CMK (cell line): ENCODE measurements at regions not wholly inside any gene's neighbourhood (a gene's known extent, or its start where the extent isn't known, plus 50 kb on each side); places are given as distances from the start of the nearest gene placed in this dataset.
"Not testable (repeated sequence)": the region's sequence is repeated elsewhere in the genome, so short reads cannot be mapped to it uniquely, and the experiment has no call there.

Experiments
- DNase-seq: peaks from one replicate; pipeline ENCODE4 v3.0.0-alpha.2; 2010; ENCODE audit warnings: low read depth

GRCh38 chr11:71383461-71383860 lies 64.7 kb downstream of the DHCR7 start:
- DNase-seq = no peak

GRCh38 chr11:71381781-71382505 lies 66.2 kb downstream of the DHCR7 start:
- DNase-seq = no peak

DNA sequence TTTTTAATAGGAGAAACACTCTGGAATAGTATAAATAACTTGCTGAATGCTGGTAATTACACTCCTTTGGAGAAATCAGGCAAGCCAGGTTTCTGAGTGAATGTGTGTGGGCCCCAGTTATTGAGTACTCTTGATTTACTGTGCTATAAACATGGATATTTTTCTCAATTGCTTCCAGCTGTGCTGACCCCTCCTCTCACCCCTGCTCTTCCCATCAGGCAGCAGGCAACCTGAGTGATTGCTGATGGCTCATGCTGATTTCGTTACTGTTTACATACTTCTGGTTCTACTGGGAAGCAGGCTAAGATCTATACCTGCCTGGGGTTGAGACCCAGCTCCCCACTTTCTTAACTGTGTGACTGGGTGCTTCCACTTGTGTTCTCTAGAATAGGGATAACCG lies 68.5 kb downstream of the DHCR7 start:
- DNase-seq = no peak

- DNase-seq = no peak
Measured at GRCh38 chr11:71373791-71374454, 74.3 kb downstream of the DHCR7 start.

GRCh38 chr11:71372693-71373657 lies 75.2 kb downstream of the DHCR7 start:
- no peak for DNase-seq

DNA sequence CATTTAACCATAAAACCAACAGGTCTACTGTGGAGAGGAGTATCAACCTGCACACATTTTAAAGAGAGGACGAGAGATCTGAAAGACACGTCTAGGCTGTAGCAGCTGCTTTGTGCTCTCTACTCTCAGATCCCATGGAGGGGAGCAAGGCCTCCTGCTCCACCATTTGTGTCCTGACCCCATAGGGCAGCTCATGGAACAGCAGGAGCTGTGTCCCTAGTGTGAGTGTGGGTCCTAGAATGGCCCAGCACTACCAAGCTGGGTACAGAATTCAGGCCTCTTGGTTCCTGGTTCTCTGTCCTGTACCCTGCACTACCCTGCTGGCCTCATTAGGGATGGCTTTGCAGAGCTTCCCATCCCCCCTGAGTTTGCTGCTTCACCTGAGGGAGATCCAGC lies 76.5 kb downstream of the DHCR7 start:
- DNase-seq = no peak

DNA sequence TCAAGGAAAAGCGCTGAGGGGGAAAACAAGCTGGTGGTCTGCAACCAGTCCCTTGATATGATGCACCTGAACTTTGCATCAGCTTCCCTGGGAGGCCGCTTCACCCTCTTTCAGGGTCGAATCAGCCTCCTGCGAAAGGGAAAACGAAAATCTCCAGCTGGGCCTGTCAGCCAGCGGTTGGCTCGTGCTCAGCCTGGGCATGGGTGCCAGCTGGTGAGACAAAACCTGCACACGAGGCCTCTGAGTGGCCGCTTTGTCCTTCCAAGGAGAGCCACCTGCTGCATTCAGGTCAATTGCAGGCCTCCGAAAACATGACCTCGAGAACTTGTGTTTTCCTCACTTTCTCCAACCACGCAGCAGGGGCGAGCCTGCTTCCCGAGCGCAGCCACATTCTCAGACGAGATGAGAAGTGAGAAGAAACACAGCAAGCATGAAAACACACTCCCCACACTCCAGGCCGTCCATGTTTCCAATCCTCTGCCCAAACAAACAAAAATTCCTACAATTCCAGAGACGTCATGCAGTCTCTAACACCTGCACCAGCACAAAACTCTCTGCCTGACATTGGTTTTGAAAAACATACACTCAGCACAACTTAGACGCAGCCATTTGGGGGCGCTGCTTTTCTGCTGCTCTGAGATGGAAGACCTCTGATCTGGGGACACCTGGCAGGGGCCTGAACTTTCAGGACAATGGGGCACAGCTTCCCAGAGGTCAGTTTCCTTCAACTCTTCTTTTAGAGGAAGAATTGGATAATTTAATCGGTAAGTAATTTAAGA lies 77.1 kb downstream of the DHCR7 start:
- DNase-seq = no peak

GRCh38 chr11:71370020-71370747 lies 78.0 kb downstream of the DHCR7 start:
- no peak for DNase-seq

GRCh38 chr11:71369411-71369810 lies 78.8 kb downstream of the DHCR7 start:
- DNase-seq = no peak

GRCh38 chr11:71368966-71369365 lies 79.2 kb downstream of the DHCR7 start:
- DNase-seq = no peak

GRCh38 chr11:71367756-71368155 lies 80.4 kb downstream of the DHCR7 start:
- DNase-seq = no peak

GRCh38 chr11:71367276-71367675 lies 80.9 kb downstream of the DHCR7 start:
- not testable (repeated sequence) for DNase-seq

GRCh38 chr11:71366076-71366475 lies 82.1 kb downstream of the DHCR7 start:
- no peak for DNase-seq

GRCh38 chr11:71365626-71366025 lies 82.6 kb downstream of the DHCR7 start:
- DNase-seq = no peak

- no peak for DNase-seq
Measured at GRCh38 chr11:71364806-71365205, 83.4 kb downstream of the DHCR7 start.

DNA sequence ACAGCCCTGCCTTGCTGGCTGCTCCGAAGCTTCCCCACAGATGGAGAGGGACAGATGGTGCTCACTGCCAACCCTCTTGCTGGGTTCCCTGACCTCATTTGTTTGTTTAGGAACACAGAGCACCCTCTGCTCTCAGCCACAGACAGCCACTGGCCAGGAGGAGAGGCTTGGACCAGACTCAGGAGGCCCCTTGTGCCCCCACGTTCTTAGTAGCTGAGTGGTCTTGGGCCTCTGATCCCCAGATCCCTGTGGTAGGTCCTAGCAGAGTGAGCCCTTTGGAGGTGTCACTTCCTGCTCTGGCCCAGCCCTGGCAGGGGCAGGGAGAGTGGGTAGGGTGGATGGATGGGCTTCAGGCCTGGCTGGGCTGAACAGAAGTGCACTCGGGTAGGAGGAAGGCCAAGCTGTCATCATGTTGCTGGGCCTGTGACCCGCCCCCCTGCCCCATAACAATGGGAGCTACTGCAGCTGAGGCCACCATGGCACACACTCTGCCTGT lies 84.0 kb downstream of the DHCR7 start:
- DNase-seq = no peak

DNA sequence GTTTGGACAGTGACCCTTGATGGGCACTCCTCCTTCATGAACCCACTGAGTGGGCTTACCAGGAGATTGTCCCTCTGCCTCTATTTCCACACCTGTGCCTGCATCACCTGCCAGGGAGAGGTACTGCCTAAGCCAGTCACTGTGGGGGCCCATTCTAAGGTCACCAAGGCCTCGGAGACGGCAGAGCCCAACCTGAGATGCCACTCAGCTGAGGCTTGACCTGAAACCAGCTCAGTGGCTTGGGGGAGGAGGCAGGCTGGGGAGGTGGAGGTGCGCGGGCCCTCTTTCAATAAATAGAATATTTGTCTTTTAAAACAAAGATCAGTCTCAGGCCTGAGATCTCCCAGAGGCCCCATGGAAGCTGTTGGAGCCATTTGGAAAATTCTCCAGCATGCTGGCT lies 84.5 kb downstream of the DHCR7 start:
- no peak for DNase-seq

- no peak for DNase-seq
Measured at GRCh38 chr11:71358963-71359567, 89.1 kb downstream of the DHCR7 start.

GRCh38 chr11:71358122-71358728 lies 90.0 kb downstream of the DHCR7 start:
- DNase-seq = no peak

GRCh38 chr11:71357414-71357813 lies 90.8 kb downstream of the DHCR7 start:
- no peak for DNase-seq
